ENCODE measurements at regions not wholly inside any gene's neighbourhood (a gene's known extent, or its start where the extent isn't known, plus 50 kb on each side); places are given as distances from the start of the nearest gene placed in this dataset.
"Not testable (repeated sequence)": the region's sequence is repeated elsewhere in the genome, so short reads cannot be mapped to it uniquely, and the experiment has no call there.

- Mint-ChIP-seq H3K4me1 (ENCODE audit: unreplicated experiment) (peaks cover under 1% of the 10 kb centered on the region), H3K27me3 (ENCODE audit: unreplicated experiment) (peaks cover 2% of the 10 kb centered on the region), H3K9me3 (ENCODE audit: unreplicated experiment) (no peaks in the 10 kb centered on the region), H3K36me3 (ENCODE audit: low read depth, unreplicated experiment) (no peaks in the 10 kb centered on the region), H3K4me3 (ENCODE audit: unreplicated experiment) (no peak overlapping the region), H3K27ac (ENCODE audit: unreplicated experiment) (no peak overlapping the region)
- TF ChIP-seq CTCF (IDR thresholded peaks at IDR 0.05; ENCODE audit: unreplicated experiment): no peak
- DNase-seq (ENCODE audit: low spot score): no peak
These were observed 1037.0 kb upstream of the SLIT2 start for GRCh38 chr4:19214591-19215186.

GRCh38 chr4:19213388-19213787 is 1038.3 kb upstream of the SLIT2 start:
- Mint-ChIP-seq H3K27ac (ENCODE audit: unreplicated experiment) (no peak overlapping the region), H3K4me1 (ENCODE audit: unreplicated experiment) (peaks cover 5% of the 10 kb centered on the region), H3K27me3 (ENCODE audit: unreplicated experiment) (peaks cover 2% of the 10 kb centered on the region), H3K9me3 (ENCODE audit: unreplicated experiment) (no peaks in the 10 kb centered on the region), H3K4me3 (ENCODE audit: unreplicated experiment) (no peak overlapping the region), H3K36me3 (ENCODE audit: low read depth, unreplicated experiment) (no peaks in the 10 kb centered on the region)
- DNase-seq (ENCODE audit: low spot score): no peak
- TF ChIP-seq CTCF (IDR thresholded peaks at IDR 0.05; ENCODE audit: unreplicated experiment): no peak

GRCh38 chr4:19205853-19206252 is 1045.9 kb upstream of the SLIT2 start:
- Mint-ChIP-seq H3K9me3 (ENCODE audit: unreplicated experiment) (no peaks in the 10 kb centered on the region), H3K36me3 (ENCODE audit: low read depth, unreplicated experiment) (no peaks in the 10 kb centered on the region), H3K4me1 (ENCODE audit: unreplicated experiment) (peaks cover 5% of the 10 kb centered on the region), H3K27ac (ENCODE audit: unreplicated experiment) (no peak overlapping the region), H3K27me3 (ENCODE audit: unreplicated experiment) (peaks cover 1% of the 10 kb centered on the region), H3K4me3 (ENCODE audit: unreplicated experiment) (no peak overlapping the region)
- no peak for DNase-seq (ENCODE audit: low spot score)
- no peak for TF ChIP-seq CTCF (IDR thresholded peaks at IDR 0.05; ENCODE audit: unreplicated experiment)

- not testable (repeated sequence) for H3K4me3 Mint-ChIP-seq (ENCODE audit: unreplicated experiment); H3K27ac Mint-ChIP-seq (ENCODE audit: unreplicated experiment); H3K9me3 Mint-ChIP-seq (ENCODE audit: unreplicated experiment); H3K36me3 Mint-ChIP-seq (ENCODE audit: low read depth, unreplicated experiment); H3K27me3 Mint-ChIP-seq (ENCODE audit: unreplicated experiment); DNase-seq (ENCODE audit: low spot score)
- peaks cover 19% of the 10 kb centered on the region for H3K4me1 Mint-ChIP-seq (ENCODE audit: unreplicated experiment)
These were observed 1053.9 kb upstream of the SLIT2 start for GRCh38 chr4:19197838-19198237.

- Mint-ChIP-seq H3K9me3 (ENCODE audit: unreplicated experiment) (no peaks in the 10 kb centered on the region), H3K4me3 (ENCODE audit: unreplicated experiment) (no peak overlapping the region), H3K27me3 (ENCODE audit: unreplicated experiment) (peaks cover 3% of the 10 kb centered on the region), H3K27ac (ENCODE audit: unreplicated experiment) (peak overlapping the region; percentile 28), H3K4me1 (ENCODE audit: unreplicated experiment) (peaks cover 19% of the 10 kb centered on the region), H3K36me3 (ENCODE audit: low read depth, unreplicated experiment) (no peaks in the 10 kb centered on the region)
- TF ChIP-seq CTCF (IDR thresholded peaks at IDR 0.05; ENCODE audit: unreplicated experiment): no peak
- peak; percentile 7 for DNase-seq (ENCODE audit: low spot score)
These were observed 1056.0 kb upstream of the SLIT2 start for GRCh38 chr4:19195696-19196095.

All from endothelial cell (in vitro differentiated cells).